HG03442 (cell line): ENCODE measurements at regions not wholly inside any gene's neighbourhood (a gene's known extent, or its start where the extent isn't known, plus 50 kb on each side); places are given as distances from the start of the nearest gene placed in this dataset.
A peak's percentile ranks its signal among the peaks of the same experiment; 100 is the strongest.
"Not testable (repeated sequence)": the region's sequence is repeated elsewhere in the genome, so short reads cannot be mapped to it uniquely, and the experiment has no call there.

ENCODE experiments used
- ATAC-seq: cut with Tn5 transposase; IDR thresholded peaks from one replicate; pipeline ENCODE4 v1.9.1; 2021; ENCODE audit warnings: mild to moderate bottlenecking, moderate library complexity; ENCODE audit not compliant: unreplicated experiment

DNA sequence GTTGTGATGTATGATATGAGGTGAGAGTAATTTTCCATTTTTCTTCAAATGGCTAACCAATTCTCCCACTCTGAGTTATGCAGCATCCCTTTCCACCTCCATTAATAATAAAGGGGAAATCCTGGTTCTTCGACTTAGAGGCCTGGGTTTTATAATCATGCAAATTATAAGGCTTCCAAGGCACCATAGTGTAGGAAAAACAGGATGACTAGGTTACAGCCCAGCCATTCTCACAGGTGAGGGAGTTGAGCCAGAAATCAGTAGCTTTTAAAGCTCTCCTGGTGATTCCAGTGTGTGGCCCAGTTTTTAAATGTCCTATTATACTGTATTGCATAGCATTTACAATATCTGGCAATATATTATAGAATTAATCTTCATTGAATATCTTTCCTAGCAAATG is 203.1 kb downstream of the ARHGEF9 start:
- no peak for ATAC-seq

DNA sequence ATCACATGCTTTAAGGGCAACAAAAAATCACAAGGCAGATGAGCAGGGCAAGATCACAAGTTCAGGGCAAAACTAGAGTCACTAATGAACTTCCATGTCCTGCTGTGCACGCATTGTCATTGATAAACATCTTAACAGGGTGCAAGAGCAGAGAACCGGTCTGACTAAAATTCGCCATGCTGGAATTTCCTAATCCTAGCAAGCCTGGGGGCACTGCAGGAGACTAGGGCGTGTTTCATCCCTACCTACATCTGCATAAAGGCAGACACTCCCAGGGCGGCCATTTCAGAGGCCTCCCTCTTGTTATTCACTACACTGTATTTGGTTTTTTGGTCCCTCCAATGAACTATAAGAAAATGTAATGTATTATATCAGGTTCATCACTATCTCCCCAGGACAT is 203.6 kb downstream of the ARHGEF9 start:
- no peak for ATAC-seq

DNA sequence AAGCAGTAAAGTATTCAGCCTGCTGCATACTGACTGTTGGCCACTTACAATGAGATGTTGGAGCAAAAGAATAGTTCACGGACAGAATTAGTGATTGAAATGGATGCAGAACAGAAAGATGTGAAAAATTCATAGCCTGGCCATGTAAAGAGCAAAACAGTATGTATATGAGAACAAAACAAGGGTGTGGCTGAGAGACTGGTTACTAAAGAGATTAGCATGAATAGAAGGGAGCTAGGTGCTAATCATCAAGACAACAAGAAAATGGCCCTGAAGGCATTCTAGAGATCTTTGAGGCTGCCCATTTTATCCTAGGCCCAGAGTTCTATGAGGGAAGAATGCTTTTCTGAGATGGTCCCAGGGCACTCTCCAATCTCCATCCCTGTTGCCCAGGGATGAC is 208.5 kb downstream of the ARHGEF9 start:
- no peak for ATAC-seq

DNA sequence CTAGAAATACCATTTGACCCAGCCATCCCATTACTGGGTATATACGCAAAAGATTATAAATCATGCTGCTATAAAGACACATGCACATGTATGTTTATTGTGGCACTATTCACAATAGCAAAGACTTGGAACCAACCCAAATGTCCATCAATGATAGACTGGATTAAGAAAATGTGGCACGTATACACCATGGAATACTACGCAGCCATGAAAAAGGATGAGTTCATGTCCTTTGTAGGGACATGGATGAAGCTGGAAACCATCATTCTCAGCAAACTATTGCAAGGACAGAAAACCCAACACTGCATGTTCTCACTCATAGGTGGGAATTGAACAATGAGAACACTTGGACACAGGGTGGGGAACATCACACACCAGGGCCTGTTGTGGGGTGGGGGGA is 209.3 kb downstream of the ARHGEF9 start:
- not testable (repeated sequence) for ATAC-seq

DNA sequence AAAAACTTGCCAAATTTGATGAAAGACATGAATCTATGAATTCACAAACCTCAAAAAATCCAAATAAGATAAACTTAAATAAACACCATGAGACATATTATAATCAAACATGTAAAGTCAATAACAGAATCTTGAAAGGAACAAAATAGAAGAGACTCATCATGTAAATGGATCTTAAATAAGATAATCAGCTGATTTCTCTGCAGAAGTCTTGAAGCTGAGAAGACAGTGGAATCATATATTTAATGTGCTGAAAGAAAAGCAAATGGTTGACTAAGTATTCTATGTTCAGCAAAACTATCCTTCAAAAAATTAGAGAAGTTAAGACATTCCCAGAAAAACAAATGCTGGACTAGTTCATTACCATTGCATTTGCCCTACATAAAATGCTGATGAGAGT is 215.7 kb upstream of the SPIN4 start:
- no peak for ATAC-seq

DNA sequence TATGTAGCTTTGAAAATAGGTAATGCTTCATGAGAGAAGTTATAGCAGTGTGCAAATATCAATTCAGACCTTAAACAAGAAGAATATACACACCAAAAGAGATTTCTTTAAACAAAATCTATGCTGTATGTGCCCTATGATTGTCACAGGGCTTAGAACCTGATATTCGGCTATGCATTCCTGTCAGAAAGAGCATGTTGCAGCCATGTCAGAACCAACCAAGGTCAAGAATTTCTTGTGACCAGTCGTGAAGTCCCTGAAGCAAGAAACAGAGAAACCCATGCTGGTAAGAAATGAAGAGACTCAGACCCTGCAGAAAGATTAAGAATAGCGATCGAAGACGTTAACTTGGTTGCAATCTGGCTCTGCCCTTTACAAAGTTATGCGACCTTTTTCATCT is 210.3 kb upstream of the SPIN4 start:
- ATAC-seq = no peak

DNA sequence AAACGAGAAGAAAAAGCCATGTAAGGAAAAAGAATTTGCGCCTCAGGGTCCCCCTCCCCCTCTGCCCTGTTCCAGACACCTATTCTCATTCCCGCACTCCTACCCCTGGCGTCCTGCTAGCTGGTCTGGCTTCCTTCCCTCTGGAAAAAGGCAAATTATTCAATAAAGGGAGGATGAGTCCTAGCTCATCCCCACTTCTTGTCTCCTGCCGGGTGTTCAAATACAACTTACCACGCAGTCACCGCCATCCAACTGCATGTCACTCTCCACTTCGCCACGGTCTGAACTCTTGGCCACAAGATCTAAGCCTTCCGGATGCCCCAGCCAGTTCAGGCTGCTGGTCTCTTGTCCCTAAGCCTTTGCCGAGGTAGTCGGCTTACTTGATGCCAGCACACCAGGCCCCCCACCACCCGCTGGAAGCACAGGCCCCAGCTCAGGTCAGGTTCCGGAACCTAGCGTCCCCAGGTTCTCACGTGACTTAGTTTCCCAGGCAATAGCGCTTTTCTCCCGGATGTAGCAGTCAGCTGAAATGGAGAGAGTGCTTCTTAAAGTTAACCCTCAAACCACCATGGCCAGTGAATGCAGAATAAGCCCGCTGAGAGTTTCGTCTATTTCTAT is 209.6 kb upstream of the SPIN4 start:
- peak; percentile 99 for ATAC-seq

DNA sequence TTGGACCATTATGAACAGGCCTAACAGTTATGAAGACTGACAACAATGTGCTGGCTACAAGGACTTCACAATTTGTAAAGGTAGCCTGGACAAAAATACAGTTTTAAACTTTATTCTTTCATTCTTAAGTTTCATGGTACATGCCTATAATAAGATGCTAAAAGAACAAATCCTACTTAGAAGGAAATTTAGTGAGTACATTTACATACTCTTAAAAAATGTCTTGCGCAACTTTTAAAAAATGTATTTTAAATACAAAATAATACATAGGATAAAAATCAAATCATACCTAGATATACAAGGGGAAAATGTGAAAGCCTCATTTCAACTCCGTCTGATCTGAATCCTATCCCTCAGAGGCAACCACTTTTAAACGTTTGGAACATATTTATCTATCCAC is 200.7 kb upstream of the SPIN4 start:
- ATAC-seq = no peak

DNA sequence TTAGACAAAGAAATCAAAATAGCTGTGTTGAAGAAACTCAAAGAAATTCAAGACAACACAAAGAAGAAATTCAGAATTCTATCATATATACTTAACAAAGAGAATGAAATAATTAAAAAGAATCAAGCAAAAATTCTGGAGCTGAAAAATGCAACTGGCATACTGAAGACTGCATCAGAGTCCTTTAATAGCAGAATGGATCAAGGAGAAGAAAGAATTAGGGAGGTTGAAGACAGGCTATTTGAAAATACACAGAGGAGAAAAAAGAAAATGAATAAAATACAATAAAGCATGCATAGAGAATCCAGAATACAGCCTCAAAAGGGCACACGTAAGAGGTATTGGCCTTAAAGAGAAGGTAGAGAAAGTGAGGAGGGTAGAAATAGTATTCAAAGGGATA is 179.5 kb upstream of the SPIN4 start:
- ATAC-seq = no peak

DNA sequence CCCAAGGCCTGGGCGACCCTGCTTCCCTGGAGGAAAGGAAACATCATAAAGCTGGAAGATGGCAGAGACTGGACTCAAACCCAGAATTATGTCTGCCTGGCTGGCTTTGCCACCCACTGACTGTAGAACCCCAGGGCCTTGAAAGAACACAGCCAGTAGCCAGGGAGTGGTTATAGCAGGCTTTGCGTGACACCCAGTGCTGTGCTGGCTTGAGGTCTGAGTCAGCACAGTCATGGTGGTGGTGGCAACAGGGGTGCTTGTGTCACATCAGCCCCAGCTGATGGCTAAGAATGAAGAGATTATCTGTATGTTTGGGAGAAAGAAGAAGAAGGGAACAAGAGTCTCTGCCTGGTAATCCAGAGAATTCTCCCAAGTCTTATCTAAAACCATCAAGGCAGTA is 178.8 kb upstream of the SPIN4 start:
- ATAC-seq = no peak

DNA sequence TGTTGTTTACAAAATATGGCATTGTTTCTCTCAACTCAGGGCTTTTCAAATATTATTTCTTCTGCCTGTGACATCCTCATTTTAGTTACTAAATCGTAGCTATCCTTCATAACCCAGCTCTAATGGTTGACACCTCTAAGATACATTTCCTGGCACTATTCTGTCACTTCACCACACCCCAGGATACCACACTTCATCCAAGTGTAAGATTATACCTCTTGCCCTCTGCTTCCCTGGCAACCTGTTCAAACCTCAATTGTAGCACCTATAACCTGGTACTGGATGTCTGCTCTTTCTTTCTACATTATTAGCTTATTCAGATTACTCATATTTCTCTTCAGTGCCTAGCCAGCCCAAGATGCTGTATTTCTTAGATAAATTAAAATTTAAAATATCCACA is 175.7 kb upstream of the SPIN4 start:
- ATAC-seq = no peak

DNA sequence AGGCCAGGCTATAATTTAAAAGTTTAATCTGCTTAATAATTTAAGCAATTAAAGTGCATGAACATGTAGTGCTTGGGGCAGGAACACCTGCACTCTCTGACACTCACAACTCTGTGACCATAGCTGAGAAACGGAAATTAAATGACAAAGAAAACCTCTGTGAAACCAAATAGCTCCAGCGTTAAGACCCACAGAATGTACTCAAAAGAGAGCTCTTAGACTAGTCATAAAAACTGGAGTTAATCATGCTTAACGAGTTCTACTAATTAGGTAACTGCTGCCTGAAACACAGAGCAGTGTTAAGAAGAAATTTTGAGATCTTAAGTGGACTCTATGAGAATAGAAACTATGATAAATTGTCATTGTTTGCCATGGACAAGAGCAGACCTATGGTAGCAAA is 174.4 kb upstream of the SPIN4 start:
- no peak for ATAC-seq

DNA sequence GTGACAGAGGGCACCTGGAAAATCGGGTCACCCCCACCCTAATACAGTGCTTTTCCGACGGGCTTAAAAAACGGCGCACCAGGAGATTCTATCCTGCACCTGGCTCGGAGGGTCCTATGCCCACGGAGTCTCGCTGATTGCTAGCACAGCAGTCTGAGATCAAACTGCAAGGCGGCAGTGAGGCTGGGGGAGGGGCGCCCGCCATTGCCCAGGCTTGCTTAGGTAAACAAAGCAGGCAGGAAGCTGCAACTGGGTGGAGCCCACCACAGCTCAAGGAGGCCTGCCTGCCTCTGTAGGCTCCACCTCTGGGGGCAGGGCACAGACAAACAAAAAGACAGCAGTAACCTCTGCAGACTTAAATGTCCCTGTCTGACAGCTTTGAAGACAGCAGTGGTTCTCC is 168.2 kb upstream of the SPIN4 start:
- ATAC-seq = not testable (repeated sequence)

DNA sequence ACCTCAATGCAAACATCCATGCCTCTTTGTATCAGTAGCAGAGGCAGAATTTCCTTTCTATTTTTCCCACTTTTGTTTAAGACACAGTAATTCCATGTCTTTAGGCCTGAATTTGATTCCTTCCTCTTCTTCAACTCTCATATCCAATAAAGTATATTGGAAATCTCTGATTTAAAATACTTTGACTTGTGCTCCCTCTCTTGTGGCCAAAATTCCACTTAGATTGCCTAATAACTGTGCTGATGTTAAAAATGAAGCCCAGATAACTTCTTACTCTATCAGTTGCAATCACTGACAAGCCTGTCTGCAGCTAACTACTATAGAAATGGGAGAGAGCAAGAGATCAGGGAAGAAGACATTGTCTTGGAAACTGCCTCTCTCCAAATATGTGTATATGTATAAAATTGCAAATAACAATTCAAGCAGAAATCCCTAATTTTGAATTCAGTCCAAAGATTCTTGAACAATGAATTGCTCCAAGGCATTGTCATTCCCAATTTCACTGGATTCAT is 163.5 kb upstream of the SPIN4 start:
- ATAC-seq = no peak

DNA sequence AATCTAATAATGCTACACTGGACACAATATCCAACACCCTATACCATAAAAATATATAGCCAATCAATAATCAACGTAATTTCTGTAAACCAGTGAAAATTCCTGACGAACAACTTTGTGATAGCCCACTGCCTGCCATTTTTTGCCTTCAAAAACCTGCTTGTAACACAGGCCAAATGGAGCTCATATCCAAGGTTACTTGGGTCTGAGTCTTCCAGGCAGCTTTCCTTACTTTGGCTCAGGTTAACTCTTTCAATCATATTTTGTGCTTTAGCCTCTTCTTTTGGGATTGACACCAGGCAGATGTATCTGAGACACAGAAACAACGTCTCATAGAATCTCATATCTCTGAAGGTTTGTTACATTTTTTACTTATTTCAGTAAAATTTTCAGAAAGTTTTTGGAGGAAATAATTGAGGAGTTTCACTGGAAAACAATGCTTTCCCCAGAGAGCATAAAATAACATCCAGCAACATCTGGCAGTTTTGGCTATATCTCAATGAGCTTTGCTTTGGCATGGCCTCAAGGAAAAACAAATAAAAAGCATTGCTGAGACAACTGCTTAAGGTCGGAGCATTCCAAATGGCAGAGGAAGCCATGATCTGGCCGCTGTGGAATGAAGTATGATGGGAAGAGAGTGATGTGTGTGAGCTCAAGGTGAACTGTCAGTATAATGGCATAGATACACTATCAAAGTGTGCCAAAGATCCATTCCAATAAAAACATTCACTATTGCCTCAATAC is 162.9 kb upstream of the SPIN4 start:
- ATAC-seq = no peak

DNA sequence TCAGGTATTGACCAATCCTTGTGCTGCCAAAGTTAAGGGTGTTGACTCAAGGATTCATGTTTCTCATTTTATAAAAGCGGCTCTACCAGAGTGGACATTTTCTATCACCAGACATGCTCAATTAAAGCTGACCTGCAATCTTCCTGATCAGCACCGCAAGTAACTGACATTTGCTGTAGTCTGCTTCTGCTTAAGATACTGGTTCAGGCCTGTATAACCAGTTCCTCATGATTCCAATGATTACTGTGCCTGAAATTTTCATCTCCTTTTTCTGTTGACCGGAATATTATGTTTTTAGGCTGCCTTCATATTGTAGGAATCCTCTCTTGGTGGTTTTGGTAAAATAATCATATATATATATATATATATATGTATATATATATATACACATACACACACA is 160.2 kb upstream of the SPIN4 start:
- no peak for ATAC-seq

DNA sequence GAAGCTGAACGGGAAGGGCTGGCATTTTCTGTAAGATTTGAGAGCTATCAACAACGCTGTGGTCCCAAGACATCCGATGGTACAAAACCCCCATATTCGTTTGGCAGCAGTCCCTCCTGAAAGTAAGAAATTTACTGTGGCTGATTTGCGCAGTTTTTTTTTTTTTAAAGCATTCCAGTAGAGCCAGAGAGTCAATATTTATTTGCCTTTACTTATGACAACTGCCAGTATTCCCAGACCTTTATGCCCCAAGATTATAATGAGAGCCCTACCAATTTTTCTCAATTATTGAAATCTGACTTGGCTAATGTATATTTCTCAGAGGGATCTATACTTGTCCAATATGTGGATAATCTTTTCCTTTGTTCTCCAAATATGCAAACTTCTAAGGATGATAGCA is 157.5 kb upstream of the SPIN4 start:
- no peak for ATAC-seq

DNA sequence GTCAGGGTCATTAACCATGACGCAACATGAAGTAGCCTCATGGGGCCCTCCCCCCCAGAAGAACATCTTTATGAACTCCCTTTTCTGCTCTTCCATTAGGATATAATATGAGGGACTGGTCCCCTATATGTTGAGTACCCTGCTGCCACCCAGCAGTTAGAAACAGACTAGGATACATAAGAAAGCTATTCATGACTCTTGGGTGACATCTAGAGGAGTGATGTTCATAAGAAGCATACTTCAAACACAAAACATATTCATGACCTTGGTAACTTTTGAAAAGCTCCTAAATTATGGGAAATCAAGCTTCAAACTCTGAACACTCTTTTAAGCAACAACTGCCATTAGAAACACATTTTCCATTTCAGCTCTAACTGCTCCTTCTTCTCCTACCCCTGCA is 155.2 kb upstream of the SPIN4 start:
- no peak for ATAC-seq

DNA sequence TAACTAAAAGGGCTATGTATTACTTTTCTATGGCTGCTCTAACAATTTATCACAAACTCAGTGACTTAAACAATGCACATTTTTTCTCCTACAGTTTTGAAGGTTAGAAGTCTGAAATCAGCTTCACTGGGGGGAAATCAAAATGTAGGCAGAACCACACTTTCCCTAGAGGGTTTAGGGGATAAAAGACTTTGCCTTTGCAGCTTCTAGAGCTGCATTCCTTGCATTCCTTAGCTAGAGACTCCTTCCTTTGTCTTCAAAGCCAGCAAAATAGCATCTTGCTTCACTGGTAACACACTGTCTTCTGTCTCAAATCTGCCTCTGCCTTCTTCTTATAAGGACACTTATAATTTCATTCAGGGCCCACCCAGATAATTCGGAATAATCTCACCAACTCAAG is 152.4 kb upstream of the SPIN4 start:
- ATAC-seq = no peak

DNA sequence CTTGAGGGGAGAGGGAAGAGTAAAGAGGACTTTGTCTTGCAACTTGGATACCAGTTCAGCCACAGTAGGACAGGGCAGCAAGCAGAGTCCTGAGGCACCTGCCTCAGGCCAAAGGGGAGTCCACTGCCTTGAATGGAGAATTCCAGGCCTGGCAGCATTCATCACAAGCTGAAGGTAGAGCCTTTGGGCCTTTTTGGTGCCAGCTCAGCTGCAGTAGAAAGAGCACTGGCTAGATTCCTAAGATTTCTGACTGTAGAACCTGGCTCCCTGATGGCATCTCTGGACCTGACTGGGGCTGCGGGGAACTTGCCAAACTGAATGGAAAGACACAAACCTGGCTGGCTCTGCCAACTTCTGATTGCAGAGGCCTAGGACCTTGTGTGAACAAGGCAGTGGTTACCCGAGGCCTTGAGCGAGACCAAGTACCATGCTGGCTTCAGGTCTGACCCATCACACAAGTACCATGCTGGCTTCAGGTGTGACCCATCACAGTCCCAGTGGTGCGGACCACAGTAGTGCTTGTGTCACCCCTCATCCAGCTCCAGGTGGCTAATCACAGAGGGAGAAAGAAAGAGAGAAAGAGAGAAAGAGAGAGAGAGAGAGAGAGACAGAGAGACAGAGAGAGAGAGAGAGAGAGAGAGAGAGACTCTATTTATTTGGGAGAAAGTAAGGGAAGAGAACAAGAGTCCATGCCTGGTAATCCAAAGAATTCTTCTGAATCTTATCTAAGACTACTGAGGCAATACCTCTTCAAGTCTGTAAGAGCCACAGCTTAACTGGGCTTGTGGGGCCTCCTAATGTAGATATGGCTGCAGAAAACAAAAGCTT is 137.6 kb upstream of the SPIN4 start:
- no peak for ATAC-seq

DNA sequence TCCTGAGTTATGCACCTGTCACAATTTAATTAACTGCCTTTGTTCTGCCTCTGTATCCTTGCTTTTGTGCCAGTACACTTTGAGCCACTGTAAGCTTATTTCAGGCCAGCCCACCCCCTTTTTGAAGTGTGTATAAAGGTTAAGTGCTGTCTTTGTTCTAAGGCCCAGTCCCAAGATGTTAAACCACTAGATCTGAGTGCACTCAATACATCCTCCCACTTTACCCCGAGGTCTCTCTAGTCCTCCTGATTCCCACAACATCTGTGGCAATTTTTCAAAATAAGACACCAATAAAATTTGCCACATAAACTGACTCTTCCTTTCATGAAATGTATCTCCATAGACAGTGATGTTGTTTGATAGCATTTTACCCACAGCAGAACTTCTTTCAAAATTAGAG is 124.1 kb upstream of the SPIN4 start:
- ATAC-seq = no peak

DNA sequence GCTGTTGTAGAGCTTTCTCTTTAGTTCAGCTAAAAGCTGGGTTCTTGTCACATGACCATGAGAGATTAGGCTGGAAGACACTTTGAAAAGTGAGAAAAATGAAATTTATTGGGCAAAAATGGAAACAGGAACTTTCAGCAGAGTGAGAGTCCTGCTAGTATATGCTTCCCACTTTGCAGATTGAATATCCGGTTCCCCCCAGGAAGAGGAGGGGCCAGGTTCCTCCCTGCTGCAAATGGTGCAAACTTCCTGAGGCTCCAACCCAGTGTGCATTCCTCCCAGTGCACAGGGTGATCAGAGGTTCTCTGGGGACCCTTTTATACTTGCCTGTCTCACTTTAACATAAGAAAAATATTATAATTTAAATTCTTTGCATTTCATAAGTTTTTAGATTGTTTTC is 119.9 kb upstream of the SPIN4 start:
- no peak for ATAC-seq
